ENCODE measurements at regions not wholly inside any gene's neighbourhood (a gene's known extent, or its start where the extent isn't known, plus 50 kb on each side); places are given as distances from the start of the nearest gene placed in this dataset.

- H3K9me3 ChIP-seq: no peaks in the 10 kb centered on the region
- WGBS, 2 donors: 79 to 83% methylated on average over 14 to 20 of the region's 20 CpGs
- H3K36me3 ChIP-seq (ENCODE audit: low read depth, missing control alignments): no peaks in the 10 kb centered on the region
- TF ChIP-seq POLR2A (IDR thresholded peaks at IDR 0.05) (no peak), CTCF (IDR thresholded peaks at IDR 0.05) (no peak)
- intact Hi-C loops (cut with DNase I; ENCODE audit: low total_unique reads): no loop called here
- H3K4me1 ChIP-seq: peaks cover 30% of the 10 kb centered on the region
- H3K27me3 ChIP-seq: no peaks in the 10 kb centered on the region
- DNase-seq: no peak
- H3K27ac ChIP-seq: no peak overlapping the region
- no peak overlapping the region for H3K4me3 ChIP-seq
These were observed 80.2 kb upstream of the CIBAR2 start for GRCh38 chr16:85192238-85193114.

GRCh38 chr16:85193115-85193493, 80.8 kb upstream of the CIBAR2 start:
- peaks cover 34% of the 10 kb centered on the region for H3K4me1 ChIP-seq
- TF ChIP-seq CTCF (IDR thresholded peaks at IDR 0.05): no peak
- TF ChIP-seq POLR2A (IDR thresholded peaks at IDR 0.05): no peak
- intact Hi-C loops (cut with DNase I; ENCODE audit: low total_unique reads): no loop called here
- H3K27me3 ChIP-seq: no peaks in the 10 kb centered on the region
- no peak overlapping the region for H3K4me3 ChIP-seq
- no peak for DNase-seq
- no peaks in the 10 kb centered on the region for H3K36me3 ChIP-seq (ENCODE audit: low read depth, missing control alignments)
- WGBS, 2 donors: 82 to 83% methylated on average over 6 of the region's 6 CpGs
- no peaks in the 10 kb centered on the region for H3K9me3 ChIP-seq
- H3K27ac ChIP-seq: no peak overlapping the region

- TF ChIP-seq POLR2A (IDR thresholded peaks at IDR 0.05) (no peak), CTCF (IDR thresholded peaks at IDR 0.05) (no peak)
- WGBS, 2 donors: 95 to 96% methylated on average over 17 of the region's 17 CpGs
- Histone ChIP-seq H3K27me3 (no peaks in the 10 kb centered on the region), H3K4me1 (peaks cover 39% of the 10 kb centered on the region), H3K27ac (no peak overlapping the region), H3K36me3 (ENCODE audit: low read depth, missing control alignments) (no peaks in the 10 kb centered on the region), H3K9me3 (no peaks in the 10 kb centered on the region), H3K4me3 (no peak overlapping the region)
- DNase-seq: no peak
- intact Hi-C loops (cut with DNase I; ENCODE audit: low total_unique reads): no loop called here
These were observed 81.6 kb upstream of the CIBAR2 start for GRCh38 chr16:85193876-85194275.

- 85 to 89% methylated on average over 15 of the region's 15 CpGs for whole genome bisulfite sequencing, 2 donors
- no peak overlapping the region for H3K27ac ChIP-seq
- no peaks in the 10 kb centered on the region for H3K27me3 ChIP-seq
- no peaks in the 10 kb centered on the region for H3K9me3 ChIP-seq
- peaks cover 41% of the 10 kb centered on the region for H3K4me1 ChIP-seq
- intact Hi-C loops (cut with DNase I; ENCODE audit: low total_unique reads): no loop called here
- TF ChIP-seq CTCF (IDR thresholded peaks at IDR 0.05) (no peak), POLR2A (IDR thresholded peaks at IDR 0.05) (no peak)
- no peak for DNase-seq
- no peaks in the 10 kb centered on the region for H3K36me3 ChIP-seq (ENCODE audit: low read depth, missing control alignments)
- H3K4me3 ChIP-seq: no peak overlapping the region
These were observed 82.3 kb upstream of the CIBAR2 start for GRCh38 chr16:85194307-85195270.
